BJ (cell line): ENCODE measurements at regions not wholly inside any gene's neighbourhood (a gene's known extent, or its start where the extent isn't known, plus 50 kb on each side); places are given as distances from the start of the nearest gene placed in this dataset.

Experiments
- CTCF ChIA-PET: fragments of 350-600 bp; formaldehyde crosslinking; extraction: SDS; loops from one replicate; lab custom pipeline; 2021; ENCODE audit warnings: antibody characterized with exemption, inconsistent platforms; lab: Yijun Ruan, JAX
- POLR2A ChIA-PET: fragments of 300-600 bp; sonication (Branson Sonifier 250); formaldehyde crosslinking; extraction: SDS; loops from one replicate; lab custom pipeline; 2021; ENCODE audit warnings: antibody characterized with exemption; lab: Charles Lee
- DNase-seq: peaks from one replicate; pipeline ENCODE4 v3.0.0-alpha.2; 2011; ENCODE audit warnings: low read depth
- H3K27me3 ChIP-seq: 2 replicates; pipeline ENCODE4 v1.6.0; 2011; ENCODE audit warnings: low read length; ENCODE audit not compliant: control insufficient read depth, insufficient read depth
- H3K36me3 ChIP-seq: 2 replicates; pipeline ENCODE4 v1.5.1; 2011; ENCODE audit warnings: low read length; ENCODE audit not compliant: control insufficient read depth, insufficient read depth
- H3K4me3 ChIP-seq: 2 replicates; pipeline ENCODE4 v1.5.1; 2011; ENCODE audit warnings: low read depth, mild to moderate bottlenecking, control low read depth, low read length
- CTCF ChIP-seq: IDR thresholded peaks from 2 replicates; pipeline ENCODE4 v1.5.1; 2011; ENCODE audit warnings: low read depth, mild to moderate bottlenecking, control low read depth, inconsistent platforms, low read length, moderate library complexity; ENCODE audit not compliant: insufficient read depth

- Histone ChIP-seq H3K27me3 (no peaks in the 10 kb centered on the region), H3K36me3 (no peaks in the 10 kb centered on the region), H3K4me3 (no peak overlapping the region)
- DNase-seq: no peak
- no peak for TF ChIP-seq CTCF
- ChIA-PET CTCF (interaction anchor here (0.7 kb wide), 1 partner anchor 1331 kb away, joined by 3 read pairs; no protein-coding TSS in a partner anchor), POLR2A (no interaction called here)
Measured at GRCh38 chr12:83666690-83667089, 980.0 kb downstream of the TMTC2 start.

GRCh38 chr12:83665634-83666218 is 979.0 kb downstream of the TMTC2 start:
- Histone ChIP-seq H3K27me3 (no peaks in the 10 kb centered on the region), H3K36me3 (no peaks in the 10 kb centered on the region), H3K4me3 (no peak overlapping the region)
- ChIA-PET POLR2A (no interaction called here), CTCF (no interaction called here)
- no peak for TF ChIP-seq CTCF
- DNase-seq: no peak

GRCh38 chr12:83664650-83665049 is 977.9 kb downstream of the TMTC2 start:
- Histone ChIP-seq H3K36me3 (no peaks in the 10 kb centered on the region), H3K27me3 (no peaks in the 10 kb centered on the region), H3K4me3 (no peak overlapping the region)
- ChIA-PET POLR2A (no interaction called here), CTCF (no interaction called here)
- TF ChIP-seq CTCF: no peak
- DNase-seq: no peak

GRCh38 chr12:83660727-83661358 is 974.1 kb downstream of the TMTC2 start:
- H3K27me3 ChIP-seq: no peaks in the 10 kb centered on the region
- no peak for DNase-seq
- POLR2A ChIA-PET: no interaction called here
- no peaks in the 10 kb centered on the region for H3K36me3 ChIP-seq
- CTCF ChIA-PET: no interaction called here
- no peak overlapping the region for H3K4me3 ChIP-seq
- TF ChIP-seq CTCF: no peak

- POLR2A ChIA-PET: no interaction called here
- Histone ChIP-seq H3K4me3 (no peak overlapping the region), H3K27me3 (no peaks in the 10 kb centered on the region), H3K36me3 (no peaks in the 10 kb centered on the region)
- CTCF ChIA-PET: no interaction called here
- no peak for TF ChIP-seq CTCF
- DNase-seq: no peak
Measured at GRCh38 chr12:83659321-83659720, 972.6 kb downstream of the TMTC2 start.
